Keratinocyte (primary cell): ENCODE measurements at regions not wholly inside any gene's neighbourhood (a gene's known extent, or its start where the extent isn't known, plus 50 kb on each side); places are given as distances from the start of the nearest gene placed in this dataset.
"Not testable (repeated sequence)": the region's sequence is repeated elsewhere in the genome, so short reads cannot be mapped to it uniquely, and the experiment has no call there.

Experiments
- DNase-seq: peaks from one replicate; pipeline ENCODE4 v3.0.0-alpha.2; 2011; ENCODE audit warnings: low read depth, missing footprints, low spot score
- FAIRE-seq: peaks from 2 replicates; lab custom pipeline; 2011; peaks lifted over from hg19 to GRCh38; lab: Jason Lieb, UNC
- H2AFZ ChIP-seq: 2 replicates; pipeline ENCODE4 v1.6.0; 2012; ENCODE audit warnings: low read length, control low read depth, inconsistent platforms; ENCODE audit not compliant: control insufficient read depth
- H3K27ac ChIP-seq: 2 replicates; pipeline ENCODE4 v1.5.1; 2011; ENCODE audit warnings: low read length; ENCODE audit not compliant: control insufficient read depth, insufficient read depth
- H3K27me3 ChIP-seq: 3 replicates; pipeline ENCODE4 v1.6.0; 2011; ENCODE audit warnings: low read length; ENCODE audit not compliant: control insufficient read depth, insufficient read depth; ENCODE audit errors: extremely low read depth
- H3K36me3 ChIP-seq, 2 experiments: 2 replicates in 1 of 2; 3 replicates in 1 of 2; pipeline ENCODE4 v1.5.1; 2011; ENCODE audit warnings: low read length in 2 of 2, mild to moderate bottlenecking in 1 of 2; ENCODE audit not compliant: control insufficient read depth in 2 of 2, insufficient read depth in 2 of 2; ENCODE audit errors: extremely low read depth in 1 of 2
- H3K4me1 ChIP-seq: 3 replicates; pipeline ENCODE4 v1.5.1; 2011; ENCODE audit warnings: low read length; ENCODE audit not compliant: control insufficient read depth, insufficient read depth; ENCODE audit errors: extremely low read depth
- H3K4me2 ChIP-seq: 3 replicates; pipeline ENCODE4 v1.6.0; 2011; ENCODE audit warnings: low read depth, low read length; ENCODE audit not compliant: control insufficient read depth, insufficient read depth; ENCODE audit errors: extremely low read depth
- H3K4me3 ChIP-seq, 3 experiments: fragments of 200-600 bp in 1 of 3; sonication (generic) in 1 of 3; 2 replicates in 2 of 3; 3 replicates in 1 of 3; pipeline ENCODE4 v1.5.1; 2011 to 2016; ENCODE audit warnings: low read length in 3 of 3, mild to moderate bottlenecking in 3 of 3, control low read depth in 2 of 3, inconsistent platforms in 1 of 3, low read depth in 1 of 3, mixed read lengths in 1 of 3, mixed run types in 1 of 3, moderate library complexity in 1 of 3; ENCODE audit not compliant: control insufficient read depth in 2 of 3, insufficient read depth in 2 of 3; ENCODE audit errors: extremely low read depth in 1 of 3
- H3K79me2 ChIP-seq: 2 replicates; pipeline ENCODE4 v1.6.0; 2012; ENCODE audit warnings: low read length; ENCODE audit not compliant: control insufficient read depth, insufficient read depth
- H3K9ac ChIP-seq: 3 replicates; pipeline ENCODE4 v1.6.0; 2011; ENCODE audit warnings: low read length; ENCODE audit not compliant: control insufficient read depth, insufficient read depth; ENCODE audit errors: extremely low read depth
- H3K9me1 ChIP-seq: 3 replicates; pipeline ENCODE4 v1.6.0; 2011; ENCODE audit warnings: low read length; ENCODE audit not compliant: control insufficient read depth, insufficient read depth; ENCODE audit errors: extremely low read depth
- H3K9me3 ChIP-seq: 2 replicates; pipeline ENCODE4 v1.5.1; 2012; ENCODE audit warnings: low read depth, low read length; ENCODE audit not compliant: control insufficient read depth
- H4K20me1 ChIP-seq: 3 replicates; pipeline ENCODE4 v1.6.0; 2011; ENCODE audit warnings: low read length; ENCODE audit not compliant: control insufficient read depth, insufficient read depth; ENCODE audit errors: extremely low read depth
- CTCF ChIP-seq, 3 experiments: IDR thresholded peaks in 1 of 3; conservative IDR thresholded peaks in 1 of 3; optimal IDR thresholded peaks in 1 of 3; 2 replicates in 2 of 3; 3 replicates in 1 of 3; pipeline versions ENCODE3 to v1.5.1; 2011; ENCODE audit warnings: low read length in 3 of 3, mild to moderate bottlenecking in 3 of 3, moderate library complexity in 2 of 3, control low read depth in 1 of 3, inconsistent platforms in 1 of 3; ENCODE audit not compliant: insufficient read depth in 2 of 3; ENCODE audit errors: extremely low read depth in 1 of 3
- EZH2 ChIP-seq: IDR thresholded peaks from one replicate; pipeline ENCODE4 v1.6.1; 2012; ENCODE audit warnings: inconsistent platforms, mild to moderate bottlenecking, low read length, moderate library complexity
- dilution Hi-C: fragments of 300-500 bp; cut with MboI; formaldehyde crosslinking; loops from one replicate; pipeline ENCODE4 v1.7.0; 2020; ENCODE audit warnings: low sequenced_read_pairs; ENCODE audit not compliant: extremely low pct_ligation_motif_present

DNA sequence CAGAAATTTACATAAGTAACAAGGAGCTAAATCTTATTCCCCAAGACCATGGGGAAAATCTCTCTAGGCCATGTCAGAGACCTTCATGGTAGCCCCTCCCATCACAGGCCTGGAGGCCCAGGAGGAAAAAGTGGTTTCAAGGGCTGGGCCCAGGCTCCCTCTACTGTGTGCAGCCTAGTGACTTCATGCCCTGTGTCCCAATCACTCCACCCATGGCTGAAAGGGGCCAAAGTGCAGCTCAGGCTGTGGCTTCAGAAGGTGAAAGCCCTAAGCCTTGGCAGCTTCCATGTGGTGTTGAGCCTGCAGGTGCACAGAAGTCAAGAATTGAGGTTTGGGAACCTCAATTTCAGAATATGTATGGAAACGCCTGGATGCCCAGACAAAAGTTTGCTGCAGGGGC is 1612.7 kb upstream of the SLC39A10 start:
- H3K79me2 ChIP-seq, result no peaks in the 10 kb centered on the region
- no peaks in the 10 kb centered on the region for H3K27me3 ChIP-seq
- H3K9me1 ChIP-seq, result no peaks in the 10 kb centered on the region
- dilution Hi-C loops, result no loop called here
- H3K4me1 ChIP-seq, result no peaks in the 10 kb centered on the region
- TF ChIP-seq CTCF (optimal IDR thresholded peaks at IDR 0.05 in 1 of 3, IDR thresholded peaks at IDR 0.05 in 1 of 3, conservative IDR thresholded peaks at IDR 0.05 in 1 of 3; ENCODE audit: extremely low read depth in 1 of 3, insufficient read depth in 2 of 3, low read length in 3 of 3), result no peak
- no peak overlapping the region for H3K27ac ChIP-seq
- no peaks in the 10 kb centered on the region for H3K9me3 ChIP-seq
- no peak for DNase-seq
- no peak overlapping the region for H2AFZ ChIP-seq
- no peak overlapping the region for H3K9ac ChIP-seq
- H3K4me3 ChIP-seq, result no peak overlapping the region
- no peak for FAIRE-seq
- H3K36me3 ChIP-seq, result no peaks in the 10 kb centered on the region
- H4K20me1 ChIP-seq, result no peaks in the 10 kb centered on the region
- H3K4me2 ChIP-seq, result no peak overlapping the region

DNA sequence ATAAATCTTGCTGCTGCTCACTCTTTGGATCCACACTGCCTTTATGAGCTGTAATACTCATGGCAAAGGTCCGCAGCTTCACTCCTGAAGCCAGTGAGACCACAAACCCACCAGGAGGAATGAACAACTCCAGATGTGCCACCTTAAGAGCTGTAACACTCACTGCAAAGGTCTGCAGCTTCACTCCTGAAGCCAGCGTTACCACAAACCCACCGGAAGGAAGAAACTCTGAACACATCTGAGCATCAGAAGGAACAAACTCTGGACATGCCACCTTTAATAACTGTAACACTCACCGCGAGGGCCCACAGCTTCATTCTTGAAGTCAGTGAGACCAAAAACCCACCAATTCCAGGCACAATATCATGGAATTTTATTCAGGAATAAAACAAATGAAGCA is 1635.9 kb upstream of the SLC39A10 start:
- H4K20me1 ChIP-seq, H2AFZ ChIP-seq, H3K4me3 ChIP-seq, dilution Hi-C loops, H3K9me1 ChIP-seq, H3K9ac ChIP-seq, H3K27ac ChIP-seq, H3K36me3 ChIP-seq, H3K4me2 ChIP-seq, DNase-seq, H3K27me3 ChIP-seq, FAIRE-seq, H3K9me3 ChIP-seq, H3K79me2 ChIP-seq, H3K4me1 ChIP-seq: not testable (repeated sequence)

DNA sequence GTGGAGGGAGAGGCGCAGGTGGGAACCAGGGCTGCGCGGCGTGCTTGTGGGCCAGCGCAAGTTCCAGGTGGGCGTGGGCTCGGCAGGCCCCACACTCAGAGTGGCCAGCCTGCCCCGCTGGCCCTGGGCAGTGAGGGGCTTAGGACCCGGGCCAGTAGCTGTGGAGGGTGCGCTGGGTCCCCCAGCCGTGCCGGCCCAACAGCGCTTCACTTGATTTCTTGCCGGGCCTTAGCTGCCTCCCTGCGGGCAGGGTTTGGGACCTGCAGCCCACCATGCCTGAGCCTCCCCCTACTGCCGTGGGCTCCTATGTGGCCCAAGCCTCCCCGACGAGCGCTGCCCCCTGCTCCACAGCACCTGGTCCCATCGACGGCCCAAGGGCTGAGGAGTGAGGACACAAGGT is 1636.9 kb upstream of the SLC39A10 start:
- dilution Hi-C loops, result no loop called here
- DNase-seq (no peak), FAIRE-seq (no peak)

More for the DNA sequence above, 1636.9 kb upstream of the SLC39A10 start:
- no peak overlapping the region for H3K4me3 ChIP-seq
- H3K4me1 ChIP-seq, result no peaks in the 10 kb centered on the region
- no peaks in the 10 kb centered on the region for H3K79me2 ChIP-seq
- H3K27me3 ChIP-seq, result no peaks in the 10 kb centered on the region
- no peak overlapping the region for H3K27ac ChIP-seq
- no peaks in the 10 kb centered on the region for H3K9me1 ChIP-seq
- no peaks in the 10 kb centered on the region for H3K9me3 ChIP-seq
- no peak overlapping the region for H2AFZ ChIP-seq
- no peak overlapping the region for H3K4me2 ChIP-seq
- H3K36me3 ChIP-seq, result no peaks in the 10 kb centered on the region
- H4K20me1 ChIP-seq, result no peaks in the 10 kb centered on the region
- TF ChIP-seq CTCF (optimal IDR thresholded peaks at IDR 0.05 in 1 of 3, IDR thresholded peaks at IDR 0.05 in 1 of 3, conservative IDR thresholded peaks at IDR 0.05 in 1 of 3; ENCODE audit: extremely low read depth in 1 of 3, insufficient read depth in 2 of 3, low read length in 3 of 3) (no peak), EZH2 (no peak)
- no peak overlapping the region for H3K9ac ChIP-seq
